Neural crest cell (in vitro differentiated cells): ENCODE measurements at regions not wholly inside any gene's neighbourhood (a gene's known extent, or its start where the extent isn't known, plus 50 kb on each side); places are given as distances from the start of the nearest gene placed in this dataset.
"Not testable (repeated sequence)": the region's sequence is repeated elsewhere in the genome, so short reads cannot be mapped to it uniquely, and the experiment has no call there.

Source experiments
- DNase-seq: peaks from one replicate; pipeline ENCODE4 v3.0.0; 2021; ENCODE audit warnings: low read depth, mixed read lengths, low spot score
- H3K27ac Mint-ChIP-seq: one replicate; pipeline ENCODE4 v1.8.0; 2021; ENCODE audit warnings: mild to moderate bottlenecking, mixed read lengths; ENCODE audit not compliant: unreplicated experiment
- H3K27me3 Mint-ChIP-seq: 2 replicates; pipeline ENCODE4 v1.8.0; 2021; ENCODE audit warnings: low read depth, mild to moderate bottlenecking, mixed read lengths
- H3K36me3 Mint-ChIP-seq: 2 replicates; pipeline ENCODE4 v1.8.0; 2021; ENCODE audit warnings: low read depth, mild to moderate bottlenecking, mixed read lengths
- H3K4me1 Mint-ChIP-seq: 2 replicates; pipeline ENCODE4 v1.8.0; 2021; ENCODE audit warnings: mixed read lengths
- H3K4me3 Mint-ChIP-seq: one replicate; pipeline ENCODE4 v1.8.0; 2021; ENCODE audit warnings: mild to moderate bottlenecking, mixed read lengths
- H3K9me3 Mint-ChIP-seq: 2 replicates; pipeline ENCODE4 v1.8.0; 2021; ENCODE audit warnings: mixed read lengths
- CTCF ChIP-seq: fragments of 200-600 bp; sonication (generic); conservative IDR thresholded peaks from 2 replicates; pipeline ENCODE4 v1.5.0; 2021; ENCODE audit warnings: antibody characterized with exemption, mild to moderate bottlenecking

- no peak for DNase-seq
- H3K27me3 Mint-ChIP-seq: no peaks in the 10 kb centered on the region
- no peaks in the 10 kb centered on the region for H3K9me3 Mint-ChIP-seq
- H3K36me3 Mint-ChIP-seq: no peaks in the 10 kb centered on the region
- H3K27ac Mint-ChIP-seq: no peak overlapping the region
- H3K4me1 Mint-ChIP-seq: no peaks in the 10 kb centered on the region
- TF ChIP-seq CTCF: no peak
- no peak overlapping the region for H3K4me3 Mint-ChIP-seq
These were observed 640.4 kb upstream of the CHAC2 start for GRCh38 chr2:53127061-53127650.

- Mint-ChIP-seq H3K27me3 (no peaks in the 10 kb centered on the region), H3K4me3 (no peak overlapping the region), H3K27ac (no peak overlapping the region), H3K36me3 (no peaks in the 10 kb centered on the region), H3K4me1 (no peaks in the 10 kb centered on the region), H3K9me3 (peaks cover 4% of the 10 kb centered on the region)
- DNase-seq: no peak
- no peak for TF ChIP-seq CTCF
These were observed 652.6 kb upstream of the CHAC2 start for GRCh38 chr2:53114991-53115390.

GRCh38 chr2:53114582-53114981 is 653.0 kb upstream of the CHAC2 start:
- no peak for TF ChIP-seq CTCF
- Mint-ChIP-seq H3K36me3 (no peaks in the 10 kb centered on the region), H3K27me3 (no peaks in the 10 kb centered on the region), H3K4me3 (no peak overlapping the region), H3K9me3 (peaks cover 4% of the 10 kb centered on the region), H3K4me1 (no peaks in the 10 kb centered on the region), H3K27ac (no peak overlapping the region)
- DNase-seq: no peak

- H3K27ac Mint-ChIP-seq, H3K9me3 Mint-ChIP-seq, H3K27me3 Mint-ChIP-seq, DNase-seq, H3K4me3 Mint-ChIP-seq, H3K36me3 Mint-ChIP-seq, H3K4me1 Mint-ChIP-seq: not testable (repeated sequence)
These were observed 655.2 kb upstream of the CHAC2 start for GRCh38 chr2:53112408-53112807.

GRCh38 chr2:53111406-53111805 is 656.2 kb upstream of the CHAC2 start:
- no peaks in the 10 kb centered on the region for H3K4me1 Mint-ChIP-seq
- H3K9me3 Mint-ChIP-seq: peaks cover 6% of the 10 kb centered on the region
- H3K4me3 Mint-ChIP-seq: no peak overlapping the region
- no peak for DNase-seq
- no peaks in the 10 kb centered on the region for H3K36me3 Mint-ChIP-seq
- no peak overlapping the region for H3K27ac Mint-ChIP-seq
- H3K27me3 Mint-ChIP-seq: no peaks in the 10 kb centered on the region
- TF ChIP-seq CTCF: no peak

- no peaks in the 10 kb centered on the region for H3K4me1 Mint-ChIP-seq
- H3K36me3 Mint-ChIP-seq: no peaks in the 10 kb centered on the region
- no peak overlapping the region for H3K27ac Mint-ChIP-seq
- DNase-seq: no peak
- peaks cover 8% of the 10 kb centered on the region for H3K9me3 Mint-ChIP-seq
- no peak for TF ChIP-seq CTCF
- H3K27me3 Mint-ChIP-seq: no peaks in the 10 kb centered on the region
- H3K4me3 Mint-ChIP-seq: no peak overlapping the region
These were observed 656.6 kb upstream of the CHAC2 start for GRCh38 chr2:53111004-53111403.
